H1 (cell line): ENCODE measurements at regions not wholly inside any gene's neighbourhood (a gene's known extent, or its start where the extent isn't known, plus 50 kb on each side); places are given as distances from the start of the nearest gene placed in this dataset.

Experiments used
- ATF3 ChIP-seq: IDR thresholded peaks from 2 replicates; pipeline ENCODE4 v1.6.1; 2011; ENCODE audit warnings: low read depth, mild to moderate bottlenecking, low read length; ENCODE audit not compliant: insufficient read depth
- BRCA1 ChIP-seq: IDR thresholded peaks from 2 replicates; pipeline ENCODE4 v1.6.1; 2012; ENCODE audit warnings: low read depth, low read length, improper control_type of control experiment
- CEBPB ChIP-seq: IDR thresholded peaks from 2 replicates; pipeline ENCODE4 v1.6.1; 2012; ENCODE audit warnings: low read depth, low read length
- CTCF ChIP-seq, 3 experiments: IDR thresholded peaks; 1 replicate in 2 of 3; 2 replicates in 1 of 3; pipeline versions ENCODE4 v1.5.1 to v1.6.1; 2011; ENCODE audit warnings: low read length in 3 of 3, mild to moderate bottlenecking in 3 of 3, inconsistent platforms in 2 of 3, low read depth in 1 of 3, moderate library complexity in 1 of 3; ENCODE audit not compliant: insufficient read depth in 1 of 3; ENCODE audit errors: control extremely low read depth in 1 of 3
- GTF2F1 ChIP-seq: IDR thresholded peaks from 2 replicates; pipeline ENCODE4 v1.6.1; 2012; ENCODE audit warnings: low read depth, low read length, improper control_type of control experiment, borderline replicate concordance
- NRF1 ChIP-seq: IDR thresholded peaks from 2 replicates; pipeline ENCODE4 v1.6.1; 2011; ENCODE audit warnings: mild to moderate bottlenecking, low read depth, low read length, improper control_type of control experiment
- POLR2A ChIP-seq, 2 experiments: IDR thresholded peaks; 1 replicate in 1 of 2; 2 replicates in 1 of 2; pipeline ENCODE4 v1.6.1; 2011; ENCODE audit warnings: low read depth in 2 of 2, low read length in 2 of 2, mild to moderate bottlenecking in 2 of 2; ENCODE audit errors: control extremely low read depth in 1 of 2
- RAD21 ChIP-seq, 2 experiments: IDR thresholded peaks in 1 of 2; conservative IDR thresholded peaks in 1 of 2; 2 replicates each; pipeline ENCODE4 v1.6.1; 2011; ENCODE audit warnings: low read depth in 2 of 2, low read length in 2 of 2, improper control_type of control experiment in 1 of 2, inconsistent platforms in 1 of 2, mild to moderate bottlenecking in 1 of 2, moderate library complexity in 1 of 2
- SIX5 ChIP-seq: IDR thresholded peaks from 2 replicates; pipeline ENCODE4 v1.6.1; 2011; ENCODE audit warnings: mild to moderate bottlenecking, low read depth, low read length
- TAF1 ChIP-seq: IDR thresholded peaks from 2 replicates; pipeline ENCODE4 v1.6.1; 2011; ENCODE audit warnings: mild to moderate bottlenecking, low read depth, low read length

GRCh38 chr4:43391069-43391468 lies 498.6 kb downstream of the GRXCR1 start:
- TF ChIP-seq ATF3 (no peak), CEBPB (no peak), POLR2A (IDR thresholded peaks at IDR 0.05; ENCODE audit: control extremely low read depth in 1 of 2, low read depth in 2 of 2, low read length in 2 of 2) (no peak), BRCA1 (no peak), CTCF (IDR thresholded peaks at IDR 0.05; ENCODE audit: control extremely low read depth in 1 of 3, insufficient read depth in 1 of 3, low read depth in 1 of 3, low read length in 3 of 3) (no peak), TAF1 (no peak), GTF2F1 (no peak), RAD21 (IDR thresholded peaks at IDR 0.05 in 1 of 2, conservative IDR thresholded peaks at IDR 0.05 in 1 of 2; ENCODE audit: low read depth in 2 of 2, low read length in 2 of 2) (no peak), SIX5 (no peak), NRF1 (no peak)
